Vagina (tissue), 2 donors: ENCODE measurements at regions not wholly inside any gene's neighbourhood (a gene's known extent, or its start where the extent isn't known, plus 50 kb on each side); places are given as distances from the start of the nearest gene placed in this dataset.

ENCODE experiments used
- CTCF ChIP-seq, 3 experiments: fragments of 450-650 bp in 2 of 3; fragments of 200-600 bp in 1 of 3; sonication (generic) in 1 of 3; IDR thresholded peaks; one replicate each; pipeline ENCODE4 v1.5.1; 2017 to 2019; ENCODE audit warnings: antibody characterized with exemption in 3 of 3, mild to moderate bottlenecking in 2 of 3, moderate library complexity in 2 of 3
- POLR2A ChIP-seq, 2 donors: fragments of 450-650 bp; IDR thresholded peaks; one replicate each; pipeline ENCODE4 v1.6.1; 2017; ENCODE audit warnings: antibody characterized with exemption in 2 of 2, mild to moderate bottlenecking in 2 of 2, moderate library complexity in 2 of 2

- TF ChIP-seq POLR2A (IDR thresholded peaks at IDR 0.05) (no peak), CTCF (IDR thresholded peaks at IDR 0.05) (no peak)
Observed at GRCh38 chr20:60211618-60212463, 253.6 kb downstream of the CDH26 start.
